ENCODE measurements at regions not wholly inside any gene's neighbourhood (a gene's known extent, or its start where the extent isn't known, plus 50 kb on each side); places are given as distances from the start of the nearest gene placed in this dataset.
"Not testable (repeated sequence)": the region's sequence is repeated elsewhere in the genome, so short reads cannot be mapped to it uniquely, and the experiment has no call there.

DNA sequence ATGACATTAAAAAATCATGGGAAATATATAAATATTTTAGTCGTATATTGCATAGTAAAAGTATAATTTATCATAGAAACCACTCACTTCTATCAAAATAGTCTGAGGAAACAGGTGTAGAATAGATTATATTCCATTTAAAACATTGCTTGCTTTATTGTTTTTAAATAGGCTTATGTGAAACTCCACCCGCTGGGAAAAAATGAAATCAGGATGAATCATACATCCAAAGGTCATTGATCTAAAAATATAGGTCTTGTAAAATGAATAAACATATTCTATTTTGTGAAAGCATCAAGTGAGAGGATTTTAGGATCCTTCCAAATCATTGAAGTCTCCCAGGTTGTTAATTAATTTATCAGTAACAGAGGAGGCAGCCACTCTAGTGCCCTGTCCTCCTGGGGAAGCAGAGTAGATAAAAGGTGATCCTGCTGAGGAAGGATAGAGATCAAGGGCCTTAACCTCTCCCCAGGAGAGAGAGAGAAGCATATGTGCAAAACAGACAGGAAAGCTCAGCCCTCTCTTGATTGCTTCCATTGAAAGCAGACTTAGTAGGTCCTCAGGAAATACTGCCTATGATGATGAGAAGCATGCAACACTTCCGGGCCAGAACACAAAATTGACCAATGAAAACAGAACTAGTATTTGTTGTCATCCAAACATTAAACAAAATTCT is 96.8 kb upstream of the MAP9 start:
- DNase-seq (ENCODE audit: low spot score): no peak

- DNase-seq (ENCODE audit: low spot score): no peak
These were observed 91.5 kb upstream of the MAP9 start for GRCh38 chr4:155468282-155468681.

DNA sequence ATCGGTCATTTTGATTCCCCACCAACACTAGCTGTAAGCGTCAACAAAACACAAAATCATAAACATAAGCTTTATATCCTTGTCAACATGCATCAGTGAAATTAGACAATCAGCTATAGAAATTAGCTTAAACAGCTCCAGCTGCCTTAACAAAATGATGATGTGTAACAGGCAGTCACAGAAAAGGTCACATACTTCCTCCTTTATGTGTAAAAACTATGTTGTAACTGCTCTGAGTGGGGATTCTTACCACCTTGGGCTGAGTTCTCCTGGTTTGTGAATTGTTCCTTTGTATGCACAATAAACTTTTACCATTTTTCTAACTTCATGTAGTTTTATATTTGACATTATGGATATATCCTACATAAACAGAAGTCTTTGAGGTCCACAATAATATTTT is 73.9 kb upstream of the MAP9 start:
- DNase-seq (ENCODE audit: low spot score): no peak

- DNase-seq (ENCODE audit: low spot score): no peak
These were observed 68.5 kb upstream of the MAP9 start for GRCh38 chr4:155445306-155445705.

- no peak for DNase-seq (ENCODE audit: low spot score)
These were observed 68.0 kb upstream of the MAP9 start for GRCh38 chr4:155444721-155445120.

GRCh38 chr4:155442267-155443105 is 65.7 kb upstream of the MAP9 start:
- peak; percentile 90 for DNase-seq (ENCODE audit: low spot score)

GRCh38 chr4:155441475-155441874 is 64.7 kb upstream of the MAP9 start:
- no peak for DNase-seq (ENCODE audit: low spot score)

- DNase-seq (ENCODE audit: low spot score): not testable (repeated sequence)
These were observed 63.0 kb upstream of the MAP9 start for GRCh38 chr4:155439760-155440159.

GRCh38 chr4:155434904-155435303 is 58.1 kb upstream of the MAP9 start:
- no peak for DNase-seq (ENCODE audit: low spot score)

- no peak for DNase-seq (ENCODE audit: low spot score)
These were observed 57.6 kb upstream of the MAP9 start for GRCh38 chr4:155434366-155434765.

GRCh38 chr4:155433636-155434360 is 57.0 kb upstream of the MAP9 start:
- no peak for DNase-seq (ENCODE audit: low spot score)

- no peak for DNase-seq (ENCODE audit: low spot score)
These were observed 54.4 kb upstream of the MAP9 start for GRCh38 chr4:155430895-155431795.

DNA sequence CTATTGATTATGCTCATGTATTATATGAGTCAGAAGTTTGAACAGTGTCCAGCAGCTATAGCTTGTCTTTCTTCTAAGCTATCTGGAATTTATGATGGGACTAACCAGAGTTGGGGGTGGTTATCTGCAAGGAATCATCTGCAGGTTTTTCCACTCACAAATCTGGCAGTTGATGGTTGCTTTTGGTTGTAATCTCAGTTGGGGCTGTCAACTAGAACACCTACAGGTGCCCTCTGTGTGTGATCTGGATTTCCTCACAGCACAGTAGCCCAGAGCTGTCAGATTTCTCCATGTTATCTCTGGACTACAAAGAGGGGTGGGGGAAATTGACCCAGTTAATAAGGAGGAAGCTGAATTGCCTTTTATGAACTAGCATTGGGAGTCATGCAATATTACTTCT is 51.4 kb upstream of the MAP9 start:
- no peak for DNase-seq (ENCODE audit: low spot score)

GRCh38 chr4:155426953-155427352 is 50.2 kb upstream of the MAP9 start:
- DNase-seq (ENCODE audit: low spot score): no peak

Data from mesenteric fat pad (tissue), 1 donor.